Trophoblast cell (in vitro differentiated cells and primary cell): ENCODE measurements at regions not wholly inside any gene's neighbourhood (a gene's known extent, or its start where the extent isn't known, plus 50 kb on each side); places are given as distances from the start of the nearest gene placed in this dataset.

Experiments used
- DNase-seq, 2 donors: peaks; one replicate each; pipeline ENCODE4 v3.0.0-alpha.2; 2016
- H2AFZ ChIP-seq: 2 replicates; pipeline ENCODE4 v1.6.1; 2013; ENCODE audit warnings: low read length, moderate library complexity, mild to moderate bottlenecking; ENCODE audit not compliant: insufficient read depth, poor library complexity
- H2AK5ac ChIP-seq: 2 replicates; pipeline ENCODE4 v1.6.1; 2013; ENCODE audit warnings: mild to moderate bottlenecking, low read length
- H2BK120ac ChIP-seq: 2 replicates; pipeline ENCODE4 v1.6.1; 2013; ENCODE audit warnings: low read length, mild to moderate bottlenecking, moderate library complexity; ENCODE audit not compliant: insufficient read depth, poor library complexity
- H2BK12ac ChIP-seq: 2 replicates; pipeline ENCODE4 v1.6.1; 2013; ENCODE audit warnings: mild to moderate bottlenecking, low read length, moderate library complexity
- H2BK5ac ChIP-seq: 2 replicates; pipeline ENCODE4 v1.6.1; 2013; ENCODE audit warnings: low read length, low read depth, moderate library complexity, mild to moderate bottlenecking; ENCODE audit not compliant: poor library complexity
- H3K14ac ChIP-seq: 2 replicates; pipeline ENCODE4 v1.6.1; 2013; ENCODE audit warnings: mild to moderate bottlenecking, low read length
- H3K18ac ChIP-seq: 2 replicates; pipeline ENCODE4 v1.6.1; 2013; ENCODE audit warnings: mild to moderate bottlenecking, low read length
- H3K23ac ChIP-seq: 2 replicates; pipeline ENCODE4 v1.6.1; 2013; ENCODE audit warnings: low read length
- H3K27ac ChIP-seq: 2 replicates; pipeline ENCODE4 v1.5.1; 2013; ENCODE audit warnings: low read depth, mild to moderate bottlenecking, inconsistent platforms, low read length, moderate library complexity
- H3K27me3 ChIP-seq: 2 replicates; pipeline ENCODE4 v1.6.1; 2013; ENCODE audit warnings: inconsistent platforms, mild to moderate bottlenecking, low read length, moderate library complexity; ENCODE audit not compliant: insufficient read depth
- H3K36me3 ChIP-seq, 2 experiments: 1 replicate in 1 of 2; 2 replicates in 1 of 2; pipeline ENCODE4 v1.6.1; 2013; ENCODE audit warnings: low read length in 2 of 2, mild to moderate bottlenecking in 2 of 2, moderate library complexity in 1 of 2; ENCODE audit not compliant: insufficient read depth in 2 of 2, control insufficient read depth in 1 of 2
- H3K4ac ChIP-seq: 2 replicates; pipeline ENCODE4 v1.6.1; 2013; ENCODE audit warnings: low read depth, mild to moderate bottlenecking, low read length, moderate library complexity
- H3K4me1 ChIP-seq, 2 experiments: 1 replicate in 1 of 2; 2 replicates in 1 of 2; pipeline ENCODE4 v1.6.1; 2013; ENCODE audit warnings: low read length in 2 of 2, mild to moderate bottlenecking in 2 of 2, moderate library complexity in 1 of 2; ENCODE audit not compliant: insufficient read depth in 2 of 2, control insufficient read depth in 1 of 2
- H3K4me2 ChIP-seq: 2 replicates; pipeline ENCODE4 v1.6.1; 2013; ENCODE audit warnings: inconsistent platforms, mild to moderate bottlenecking, low read length, moderate library complexity
- H3K4me3 ChIP-seq: 2 replicates; pipeline ENCODE4 v1.5.1; 2013; ENCODE audit warnings: mild to moderate bottlenecking, low read depth, low read length, inconsistent platforms
- H3K79me1 ChIP-seq: one replicate; pipeline ENCODE4 v1.6.1; 2013; ENCODE audit warnings: low read length
- H3K79me2 ChIP-seq: 2 replicates; pipeline ENCODE4 v1.6.1; 2013; ENCODE audit warnings: low read length, mild to moderate bottlenecking; ENCODE audit not compliant: control insufficient read depth, insufficient read depth, poor library complexity
- H3K9ac ChIP-seq: 2 replicates; pipeline ENCODE4 v1.6.1; 2013; ENCODE audit warnings: mild to moderate bottlenecking, low read length
- H3K9me3 ChIP-seq: 2 replicates; pipeline ENCODE4 v1.6.1; 2013; ENCODE audit warnings: low read depth, mild to moderate bottlenecking, control low read depth, inconsistent platforms, low read length; ENCODE audit not compliant: insufficient read depth
- H4K12ac ChIP-seq: 2 replicates; pipeline ENCODE4 v1.6.1; 2013; ENCODE audit warnings: low read depth, mild to moderate bottlenecking, low read length, moderate library complexity
- H4K8ac ChIP-seq: 2 replicates; pipeline ENCODE4 v1.6.1; 2013; ENCODE audit warnings: low read depth, mild to moderate bottlenecking, low read length, moderate library complexity
- H4K91ac ChIP-seq: one replicate; pipeline ENCODE4 v1.6.1; 2013; ENCODE audit warnings: low read depth, mild to moderate bottlenecking, low read length, moderate library complexity
- WGBS: extraction: QIAGEN DNeasy Blood & Tissue Kit; methylation state at CpG from one replicate; pipeline ENCODE4 v1.1.7; 2013; ENCODE audit warnings: missing lambda C conversion rate; ENCODE audit not compliant: insufficient read length, insufficient coverage; ENCODE audit errors: extremely low coverage; 5-methylcytosine and 5-hydroxymethylcytosine counted together

- Histone ChIP-seq H3K9me3 (no peaks in the 10 kb centered on the region), H3K79me2 (no peaks in the 10 kb centered on the region), H4K12ac (no peak overlapping the region), H2BK5ac (no peak overlapping the region), H3K9ac (no peak overlapping the region), H4K8ac (no peak overlapping the region), H3K79me1 (no peaks in the 10 kb centered on the region), H3K4me3 (no peak overlapping the region), H3K27me3 (no peaks in the 10 kb centered on the region), H3K36me3 (no peaks in the 10 kb centered on the region), H4K91ac (no peak overlapping the region), H2AK5ac (no peak overlapping the region), H2AFZ (no peak overlapping the region), H3K23ac (no peak overlapping the region), H3K4me2 (no peak overlapping the region), H3K14ac (no peak overlapping the region), H2BK120ac (no peak overlapping the region), H3K4me1 (no peaks in the 10 kb centered on the region), H3K27ac (no peak overlapping the region), H2BK12ac (no peak overlapping the region), H3K4ac (no peak overlapping the region), H3K18ac (no peak overlapping the region)
- DNase-seq, result no peak
- no CpG with 5 or more reads among the region's 3 CpGs for WGBS
Measured at GRCh38 chr12:88400302-88400701, 180.0 kb downstream of the KITLG start.

- H2BK120ac ChIP-seq, result no peak overlapping the region
- no peak overlapping the region for H4K8ac ChIP-seq
Measured at GRCh38 chr12:88401155-88401554, 179.1 kb downstream of the KITLG start.

GRCh38 chr12:88406905-88407304 is 173.4 kb downstream of the KITLG start:
- H4K91ac ChIP-seq, result no peak overlapping the region
- no peak overlapping the region for H2AFZ ChIP-seq
- no peaks in the 10 kb centered on the region for H3K4me1 ChIP-seq
- no peaks in the 10 kb centered on the region for H3K79me1 ChIP-seq
- H3K4me2 ChIP-seq, result no peak overlapping the region
- no CpG with 5 or more reads among the region's 5 CpGs for WGBS
- no peak for DNase-seq
- H2BK5ac ChIP-seq, result no peak overlapping the region
- H3K27me3 ChIP-seq, result no peaks in the 10 kb centered on the region
- no peak overlapping the region for H2BK120ac ChIP-seq
- H3K9me3 ChIP-seq, result no peaks in the 10 kb centered on the region
- no peak overlapping the region for H3K9ac ChIP-seq
- H3K18ac ChIP-seq, result no peak overlapping the region
- H4K8ac ChIP-seq, result no peak overlapping the region
- no peak overlapping the region for H3K27ac ChIP-seq
- no peak overlapping the region for H3K14ac ChIP-seq
- no peak overlapping the region for H4K12ac ChIP-seq
- H3K23ac ChIP-seq, result no peak overlapping the region
- no peak overlapping the region for H3K4me3 ChIP-seq
- H2AK5ac ChIP-seq, result no peak overlapping the region
- no peak overlapping the region for H3K4ac ChIP-seq
- H2BK12ac ChIP-seq, result no peak overlapping the region
- H3K79me2 ChIP-seq, result no peaks in the 10 kb centered on the region
- no peaks in the 10 kb centered on the region for H3K36me3 ChIP-seq

More at GRCh38 chr12:88401155-88401554, 179.1 kb downstream of the KITLG start:
- Histone ChIP-seq H3K4ac (no peak overlapping the region), H3K14ac (no peak overlapping the region), H3K4me1 (no peaks in the 10 kb centered on the region), H2AFZ (no peak overlapping the region), H3K9me3 (no peaks in the 10 kb centered on the region), H3K9ac (no peak overlapping the region), H3K23ac (no peak overlapping the region), H3K4me2 (no peak overlapping the region), H3K79me2 (no peaks in the 10 kb centered on the region), H3K36me3 (no peaks in the 10 kb centered on the region), H3K79me1 (no peaks in the 10 kb centered on the region), H3K18ac (no peak overlapping the region), H4K12ac (no peak overlapping the region), H3K4me3 (no peak overlapping the region), H2BK5ac (no peak overlapping the region), H2BK12ac (no peak overlapping the region), H3K27me3 (no peaks in the 10 kb centered on the region), H2AK5ac (no peak overlapping the region), H3K27ac (no peak overlapping the region), H4K91ac (no peak overlapping the region)
- no CpG with 5 or more reads among the region's 2 CpGs for WGBS
- DNase-seq, result no peak

GRCh38 chr12:88408823-88409222 is 171.4 kb downstream of the KITLG start:
- H3K79me2 ChIP-seq, result no peaks in the 10 kb centered on the region
- H2AFZ ChIP-seq, result no peak overlapping the region
- H3K36me3 ChIP-seq, result no peaks in the 10 kb centered on the region
- no peak overlapping the region for H3K14ac ChIP-seq
- no peaks in the 10 kb centered on the region for H3K27me3 ChIP-seq
- no peaks in the 10 kb centered on the region for H3K79me1 ChIP-seq
- H2BK5ac ChIP-seq, result no peak overlapping the region
- no peaks in the 10 kb centered on the region for H3K9me3 ChIP-seq
- H3K18ac ChIP-seq, result no peak overlapping the region
- H3K23ac ChIP-seq, result no peak overlapping the region
- H3K4me2 ChIP-seq, result no peak overlapping the region
- H3K9ac ChIP-seq, result no peak overlapping the region
- H2BK120ac ChIP-seq, result no peak overlapping the region
- DNase-seq, result no peak
- H2AK5ac ChIP-seq, result no peak overlapping the region
- no peaks in the 10 kb centered on the region for H3K4me1 ChIP-seq
- no peak overlapping the region for H4K8ac ChIP-seq
- H3K4me3 ChIP-seq, result no peak overlapping the region
- H3K4ac ChIP-seq, result no peak overlapping the region
- no peak overlapping the region for H3K27ac ChIP-seq
- H4K91ac ChIP-seq, result no peak overlapping the region
- no peak overlapping the region for H4K12ac ChIP-seq
- H2BK12ac ChIP-seq, result no peak overlapping the region
